ENCODE measurements at regions not wholly inside any gene's neighbourhood (a gene's known extent, or its start where the extent isn't known, plus 50 kb on each side); places are given as distances from the start of the nearest gene placed in this dataset.
"Not testable (repeated sequence)": the region's sequence is repeated elsewhere in the genome, so short reads cannot be mapped to it uniquely, and the experiment has no call there.

- not testable (repeated sequence) for FAIRE-seq; DNase-seq (ENCODE audit: low spot score)
Measured at GRCh38 chr21:6482616-6483015, 4038.8 kb upstream of the TPTE start.

DNA sequence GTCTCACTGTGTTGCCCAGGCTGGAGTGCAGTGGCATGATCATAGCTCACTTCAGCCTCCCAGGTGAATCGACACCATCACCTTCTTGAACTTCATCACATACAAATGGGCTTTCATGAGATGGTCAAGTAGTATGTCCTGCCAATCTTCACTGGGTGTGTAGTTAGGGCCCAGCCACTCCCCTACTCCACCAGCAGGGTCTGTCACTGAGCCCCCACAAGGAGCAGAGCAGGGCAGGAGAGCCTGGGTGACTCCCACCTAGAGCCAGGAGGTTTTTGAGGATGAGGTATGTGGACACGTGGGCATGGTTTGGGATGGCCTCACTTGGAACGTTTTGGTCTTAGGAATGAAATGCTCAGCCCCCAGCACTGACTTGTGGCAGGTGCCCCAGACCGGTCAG lies 4037.7 kb upstream of the TPTE start:
- not testable (repeated sequence) for FAIRE-seq

GRCh38 chr21:6486821-6487220 lies 4034.6 kb upstream of the TPTE start:
- not testable (repeated sequence) for DNase-seq (ENCODE audit: low spot score); FAIRE-seq

More for the DNA sequence above, 4037.7 kb upstream of the TPTE start:
- DNase-seq (ENCODE audit: low spot score), result not testable (repeated sequence)

DNA sequence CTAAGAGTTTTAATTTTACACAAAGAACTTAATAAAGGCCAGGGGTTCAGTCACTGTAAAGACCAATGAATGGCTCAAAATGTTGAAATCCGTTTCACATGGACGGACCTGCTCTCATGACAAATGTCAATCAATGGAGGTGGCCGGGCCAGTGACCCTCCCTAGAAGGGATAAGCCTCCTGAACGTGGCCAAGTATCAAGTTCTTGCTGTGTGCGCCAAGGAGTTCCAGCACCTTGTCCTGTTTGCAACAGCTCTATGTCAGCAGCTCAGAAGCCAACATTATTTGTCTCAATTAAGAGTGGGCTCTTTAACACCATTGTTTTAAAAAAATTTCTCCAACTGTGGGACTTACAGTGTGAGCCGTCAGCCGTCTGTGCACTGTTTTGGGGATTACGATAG lies 4028.7 kb upstream of the TPTE start:
- FAIRE-seq, result not testable (repeated sequence)

GRCh38 chr21:6493957-6494356 lies 4027.4 kb upstream of the TPTE start:
- DNase-seq (ENCODE audit: low spot score); FAIRE-seq: not testable (repeated sequence)

More for the DNA sequence above, 4028.7 kb upstream of the TPTE start:
- not testable (repeated sequence) for DNase-seq (ENCODE audit: low spot score)

DNA sequence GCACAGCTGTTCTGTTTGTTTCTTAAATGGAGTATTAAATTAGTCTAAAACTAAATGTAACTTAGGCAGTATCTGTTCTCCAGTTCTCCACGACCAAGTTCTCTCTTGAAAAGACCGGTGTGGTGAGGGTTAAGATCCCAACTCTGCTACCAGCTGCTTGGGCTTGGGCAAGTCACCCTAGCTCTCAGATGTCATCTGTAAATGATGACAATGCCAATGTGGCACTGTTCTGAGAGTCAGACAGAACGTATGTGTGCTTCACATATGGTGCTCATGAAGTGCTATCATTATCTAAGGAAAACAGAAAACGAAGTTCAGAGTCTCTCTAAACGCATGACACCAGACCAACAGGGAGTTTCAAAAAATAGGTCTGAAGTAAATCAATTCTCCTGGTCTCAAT lies 4025.0 kb upstream of the TPTE start:
- DNase-seq (ENCODE audit: low spot score); FAIRE-seq: not testable (repeated sequence)

- not testable (repeated sequence) for DNase-seq (ENCODE audit: low spot score)
Measured at GRCh38 chr21:6498716-6499115, 4022.7 kb upstream of the TPTE start.

DNA sequence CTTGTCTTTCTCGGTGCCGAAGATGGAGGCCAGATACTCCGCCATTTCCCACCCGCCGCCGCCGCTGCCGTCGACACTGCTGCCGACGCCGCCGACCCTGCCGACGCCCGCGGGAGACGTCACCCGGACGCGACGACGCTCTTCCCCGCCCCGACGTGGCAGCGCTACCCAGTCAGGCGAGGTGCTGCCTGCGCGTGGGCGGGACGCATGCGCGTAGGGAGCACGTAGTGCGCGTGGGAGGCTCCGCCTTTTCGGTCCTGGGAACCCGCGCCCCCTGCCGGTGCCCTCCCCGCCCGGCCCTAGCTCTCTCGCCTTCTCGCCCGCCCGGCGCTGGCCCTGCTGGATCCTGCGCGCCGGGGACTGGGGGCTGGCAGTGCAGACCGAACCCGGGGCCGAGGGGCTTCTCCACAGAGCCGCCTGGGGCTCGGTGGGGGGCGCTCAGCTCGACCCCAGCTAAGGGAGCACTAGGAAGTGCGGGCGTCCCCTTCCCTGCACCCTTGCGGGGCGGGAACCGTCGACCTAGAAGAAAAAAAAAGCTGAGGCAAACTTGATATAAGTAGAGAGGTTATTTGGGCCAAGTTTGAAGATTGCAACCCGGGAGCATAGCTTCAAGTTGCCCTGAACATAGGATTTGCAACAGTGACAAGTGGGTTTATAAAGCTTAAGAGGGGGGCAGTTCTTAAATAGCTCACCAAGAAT lies 4022.1 kb upstream of the TPTE start:
- FAIRE-seq; DNase-seq (ENCODE audit: low spot score): not testable (repeated sequence)

More at GRCh38 chr21:6498716-6499115, 4022.7 kb upstream of the TPTE start:
- not testable (repeated sequence) for FAIRE-seq

GRCh38 chr21:6499866-6500265 lies 4021.5 kb upstream of the TPTE start:
- not testable (repeated sequence) for DNase-seq (ENCODE audit: low spot score); FAIRE-seq

DNA sequence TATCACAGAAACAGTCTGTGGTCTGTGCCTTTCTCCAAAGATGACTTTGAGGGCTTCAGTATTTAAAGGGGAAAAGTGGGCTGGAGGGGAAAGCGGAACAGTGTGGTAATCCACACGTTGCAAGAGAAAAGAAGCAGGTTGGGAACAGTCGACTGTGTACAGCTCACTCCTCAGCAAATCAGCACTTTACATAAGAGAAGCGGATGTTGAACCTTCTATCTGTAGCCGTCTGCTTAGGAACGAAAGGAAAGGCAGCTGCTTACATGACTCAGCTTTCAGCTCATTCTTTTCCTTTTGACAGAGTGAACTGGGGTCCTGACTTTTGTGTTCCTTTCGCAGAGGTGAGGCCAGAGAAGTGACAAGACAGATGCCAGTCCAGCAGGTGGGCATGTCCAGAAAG lies 4020.7 kb upstream of the TPTE start:
- DNase-seq (ENCODE audit: low spot score); FAIRE-seq: not testable (repeated sequence)

DNA sequence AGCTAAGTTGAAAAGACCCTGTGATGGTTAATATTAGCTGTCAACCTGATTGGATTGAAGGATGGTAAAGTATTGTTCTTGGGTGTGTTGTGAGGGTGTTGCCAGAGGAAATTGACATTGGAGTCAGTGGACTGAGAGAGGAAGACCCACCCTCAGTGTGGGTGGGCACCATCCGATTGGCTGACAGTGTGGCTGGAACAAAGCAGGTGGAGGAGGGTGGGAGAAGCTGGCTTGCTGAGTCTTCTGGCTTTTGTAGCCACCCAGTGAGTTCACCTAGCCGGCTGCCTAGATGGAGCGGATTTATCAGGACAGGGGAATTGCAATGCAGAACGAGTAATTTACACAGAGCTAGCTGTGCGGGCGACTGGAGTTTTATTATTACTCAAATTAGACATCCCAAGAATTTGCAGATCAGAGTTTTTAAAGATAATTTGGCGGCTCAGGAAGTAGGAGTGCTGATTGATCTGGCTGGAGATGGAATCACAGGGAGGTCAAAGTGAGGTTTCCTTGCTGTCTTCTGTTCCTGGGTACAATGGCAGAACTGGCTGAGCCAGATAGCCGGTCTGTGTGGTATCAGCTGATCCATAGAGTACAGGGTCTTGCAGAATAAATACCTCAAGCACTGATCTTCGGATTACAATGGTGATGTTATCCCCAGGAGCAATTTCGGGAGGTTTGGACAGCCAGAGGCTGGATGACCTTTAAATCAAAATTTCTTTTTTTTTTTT lies 4015.1 kb upstream of the TPTE start:
- not testable (repeated sequence) for DNase-seq (ENCODE audit: low spot score); FAIRE-seq

- not testable (repeated sequence) for FAIRE-seq; DNase-seq (ENCODE audit: low spot score)
Measured at GRCh38 chr21:6507632-6508031, 4013.8 kb upstream of the TPTE start.

DNA sequence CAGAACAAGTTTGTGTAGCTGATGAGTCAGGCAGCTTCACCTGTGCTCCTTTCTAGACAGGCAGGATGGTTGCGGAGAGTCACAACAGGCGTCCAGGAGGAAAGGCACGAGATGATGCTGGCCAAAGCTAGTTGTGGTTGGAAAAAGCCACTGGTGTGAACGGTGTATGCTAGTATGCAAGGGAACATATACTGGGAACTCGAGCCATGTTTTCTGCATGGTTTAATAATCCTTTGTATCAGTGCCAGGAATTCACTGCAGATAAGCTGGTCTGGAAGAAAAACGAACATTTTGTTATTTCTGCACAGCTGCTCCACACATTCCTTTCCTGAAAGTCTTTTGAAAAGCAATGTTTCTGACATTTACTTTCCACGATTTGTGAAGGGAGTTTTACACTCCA lies 3999.6 kb upstream of the TPTE start:
- FAIRE-seq; DNase-seq (ENCODE audit: low spot score): not testable (repeated sequence)

DNA sequence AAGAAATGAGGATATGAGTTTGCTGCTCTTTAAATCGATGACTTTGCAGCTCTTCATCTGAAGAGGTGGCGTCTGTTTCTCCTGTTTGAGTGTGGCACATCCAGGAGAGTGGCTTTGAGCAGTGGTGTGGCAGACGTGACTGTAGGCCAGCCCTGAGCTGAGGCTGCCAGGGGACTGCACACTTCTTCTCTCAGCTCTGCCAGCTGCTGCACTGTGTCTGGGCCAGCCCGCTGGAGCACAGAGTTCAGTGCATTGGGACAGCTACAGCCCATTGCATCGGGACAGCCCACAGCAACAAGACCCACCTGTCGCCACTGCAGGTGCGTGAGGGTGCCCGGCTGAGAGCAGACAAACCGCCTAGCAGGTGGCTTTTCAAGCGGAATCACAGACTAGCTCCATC lies 3995.2 kb upstream of the TPTE start:
- not testable (repeated sequence) for FAIRE-seq; DNase-seq (ENCODE audit: low spot score)

GRCh38 chr21:6530655-6531054 lies 3990.7 kb upstream of the TPTE start:
- FAIRE-seq, result not testable (repeated sequence)

GRCh38 chr21:6533261-6533660 lies 3988.1 kb upstream of the TPTE start:
- FAIRE-seq; DNase-seq (ENCODE audit: low spot score): not testable (repeated sequence)

More at GRCh38 chr21:6530655-6531054, 3990.7 kb upstream of the TPTE start:
- DNase-seq (ENCODE audit: low spot score), result not testable (repeated sequence)

- not testable (repeated sequence) for FAIRE-seq; DNase-seq (ENCODE audit: low spot score)
Measured at GRCh38 chr21:6538320-6538719, 3983.1 kb upstream of the TPTE start.

DNA sequence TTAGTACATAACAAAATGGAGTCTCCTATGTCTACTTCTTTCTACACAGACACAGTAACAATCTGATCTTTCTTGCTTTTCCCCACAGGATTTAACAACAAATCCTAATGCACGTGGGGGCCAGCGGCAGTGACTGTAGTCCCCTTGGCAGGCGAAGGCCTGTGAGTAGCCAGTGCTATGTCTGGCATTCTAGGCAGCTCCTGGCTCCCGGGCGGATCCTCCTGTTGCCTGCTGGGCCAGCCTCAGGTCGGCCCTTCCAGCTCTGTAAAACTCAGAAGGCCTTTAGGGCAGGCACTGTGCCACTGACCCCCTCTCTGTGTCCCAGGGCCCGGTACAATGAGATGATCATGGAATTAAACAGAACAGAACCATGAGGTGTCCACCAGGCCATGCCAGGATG lies 3981.7 kb upstream of the TPTE start:
- FAIRE-seq; DNase-seq (ENCODE audit: low spot score): not testable (repeated sequence)

GRCh38 chr21:6541036-6541435 lies 3980.3 kb upstream of the TPTE start:
- DNase-seq (ENCODE audit: low spot score); FAIRE-seq: not testable (repeated sequence)

GRCh38 chr21:6545288-6545687 lies 3976.1 kb upstream of the TPTE start:
- FAIRE-seq; DNase-seq (ENCODE audit: low spot score): not testable (repeated sequence)

GRCh38 chr21:6551045-6551444 lies 3970.3 kb upstream of the TPTE start:
- DNase-seq (ENCODE audit: low spot score); FAIRE-seq: not testable (repeated sequence)
